CD14-positive monocyte (primary cell): ENCODE measurements at regions not wholly inside any gene's neighbourhood (a gene's known extent, or its start where the extent isn't known, plus 50 kb on each side); places are given as distances from the start of the nearest gene placed in this dataset.

ENCODE experiments used
- DNase-seq, 3 donors: peaks; one replicate each; pipeline ENCODE4 v3.0.0-alpha.2; 2011 to 2022
- H2AFZ ChIP-seq: 2 replicates; pipeline ENCODE4 v1.6.0; 2012; ENCODE audit warnings: mild to moderate bottlenecking, low read depth, low read length, inconsistent platforms; ENCODE audit not compliant: insufficient read depth, poor library complexity, severe bottlenecking
- H3K27ac ChIP-seq, 2 donors: 1 replicate in 1 of 2; 2 replicates in 1 of 2; pipeline ENCODE4 v1.5.1; 2012 to 2013; ENCODE audit warnings: low read length in 2 of 2, control low read depth in 1 of 2, inconsistent platforms in 1 of 2, low read depth in 1 of 2, mild to moderate bottlenecking in 1 of 2
- H3K27me3 ChIP-seq, 2 donors: one replicate each; pipeline versions ENCODE4 v1.6.0 to v1.6.1; 2011 to 2013; ENCODE audit warnings: low read length in 2 of 2; ENCODE audit not compliant: control insufficient read depth in 2 of 2, insufficient read depth in 2 of 2
- H3K36me3 ChIP-seq, 2 donors: replicated peaks in 1 of 2; 1 replicate in 1 of 2; 2 replicates in 1 of 2; pipeline versions ENCODE4 v1.5.1 to v1.6.1; 2012 to 2013; ENCODE audit warnings: low read length in 2 of 2, control low read depth in 1 of 2, inconsistent platforms in 1 of 2, mild to moderate bottlenecking in 1 of 2; ENCODE audit not compliant: insufficient read depth in 2 of 2, control insufficient read depth in 1 of 2
- H3K4me1 ChIP-seq, 2 donors: 1 replicate in 1 of 2; 2 replicates in 1 of 2; pipeline versions ENCODE4 v1.5.1 to v1.6.1; 2012 to 2013; ENCODE audit warnings: low read length in 2 of 2, control low read depth in 1 of 2, inconsistent platforms in 1 of 2, mild to moderate bottlenecking in 1 of 2, moderate library complexity in 1 of 2; ENCODE audit not compliant: insufficient read depth in 2 of 2, control insufficient read depth in 1 of 2
- H3K4me2 ChIP-seq: replicated peaks from 2 replicates; pipeline ENCODE3; 2012; ENCODE audit warnings: low read length, moderate library complexity, mild to moderate bottlenecking; ENCODE audit not compliant: poor library complexity, severe bottlenecking; ENCODE audit errors: extremely low read depth
- H3K4me3 ChIP-seq, 3 experiments: fragments of 200-600 bp in 1 of 3; sonication (generic) in 1 of 3; replicated peaks in 1 of 3; 1 replicate in 2 of 3; 2 replicates in 1 of 3; pipeline ENCODE4 v1.5.1; 2011 to 2013; ENCODE audit warnings: low read length in 3 of 3, mild to moderate bottlenecking in 3 of 3, control low read depth in 2 of 3, low read depth in 2 of 3, inconsistent platforms in 1 of 3, moderate library complexity in 1 of 3
- H3K79me2 ChIP-seq: 2 replicates; pipeline ENCODE4 v1.6.0; 2012; ENCODE audit warnings: mild to moderate bottlenecking, control low read depth, inconsistent platforms, low read length, moderate library complexity; ENCODE audit not compliant: insufficient read depth
- H3K9ac ChIP-seq: 2 replicates; pipeline ENCODE4 v1.6.0; 2017; ENCODE audit warnings: low read length, mild to moderate bottlenecking; ENCODE audit not compliant: insufficient read depth, poor library complexity, severe bottlenecking
- H3K9me3 ChIP-seq, 2 donors: replicated peaks in 1 of 2; 1 replicate in 1 of 2; 2 replicates in 1 of 2; pipeline versions ENCODE4 v1.5.1 to v1.6.1; 2012 to 2013; ENCODE audit warnings: low read length in 2 of 2, control low read depth in 1 of 2; ENCODE audit not compliant: control insufficient read depth in 1 of 2, insufficient read depth in 1 of 2
- H4K20me1 ChIP-seq: 2 replicates; pipeline ENCODE4 v1.6.0; 2012; ENCODE audit warnings: mild to moderate bottlenecking, low read length, control low read depth, moderate library complexity; ENCODE audit not compliant: insufficient read depth
- H3K27ac Mint-ChIP-seq, 7 donors: one replicate each; pipeline ENCODE4 v1.8.0; 2020; ENCODE audit warnings: mild to moderate bottlenecking in 7 of 7, mixed read lengths in 7 of 7, moderate library complexity in 6 of 7, inconsistent platforms in 2 of 7
- H3K27me3 Mint-ChIP-seq, 3 donors: one replicate each; pipeline ENCODE4 v1.8.0; 2021 to 2022; ENCODE audit warnings: low read depth in 3 of 3, mild to moderate bottlenecking in 3 of 3, mixed read lengths in 3 of 3, moderate library complexity in 3 of 3, inconsistent platforms in 1 of 3
- H3K36me3 Mint-ChIP-seq, 2 donors: one replicate each; pipeline ENCODE4 v1.8.0; 2020; ENCODE audit warnings: mixed read lengths in 2 of 2, inconsistent platforms in 1 of 2, mild to moderate bottlenecking in 1 of 2
- H3K4me1 Mint-ChIP-seq: one replicate; pipeline ENCODE4 v1.8.0; 2020; ENCODE audit warnings: mild to moderate bottlenecking, mixed read lengths
- H3K4me3 Mint-ChIP-seq, 2 donors: one replicate each; pipeline ENCODE4 v1.8.0; 2020; ENCODE audit warnings: mild to moderate bottlenecking in 2 of 2, mixed read lengths in 2 of 2, moderate library complexity in 1 of 2
- H3K9me3 Mint-ChIP-seq, 7 donors: one replicate each; pipeline ENCODE4 v1.8.0; 2020 to 2022; ENCODE audit warnings: mixed read lengths in 7 of 7, mild to moderate bottlenecking in 6 of 7, moderate library complexity in 6 of 7, inconsistent platforms in 2 of 7
- CTCF ChIP-seq: fragments of 200-600 bp; IDR thresholded peaks from one replicate; pipeline ENCODE4 v1.8.0; 2022; ENCODE audit warnings: antibody characterized with exemption, mild to moderate bottlenecking
- WGBS: methylation state at CpG from one replicate; pipeline ENCODE4 v1.1.5; 2013; ENCODE audit warnings: missing lambda C conversion rate; ENCODE audit not compliant: insufficient coverage; 5-methylcytosine and 5-hydroxymethylcytosine counted together
- intact Hi-C, 2 donors: fragments of 100-400 bp; cut with micrococcal nuclease; formaldehyde crosslinking; loops; one replicate each; pipeline versions ENCODE4 v1.15.0 to v1.15.1; 2023

GRCh38 chr9:20280330-20280729, 342.0 kb downstream of the MLLT3 start:
- Histone ChIP-seq H3K4me1 (no peaks in the 10 kb centered on the region), H3K9ac (no peak overlapping the region), H3K27me3 (no peaks in the 10 kb centered on the region), H4K20me1 (no peaks in the 10 kb centered on the region), H3K9me3 (peaks cover 4 to 9% of the 10 kb centered on the region in 2 donors), H3K79me2 (no peaks in the 10 kb centered on the region), H2AFZ (no peak overlapping the region), H3K36me3 (no peaks in the 10 kb centered on the region), H3K27ac (no peak overlapping the region), H3K4me3 (no peak overlapping the region), H3K4me2 (no peak overlapping the region)
- intact Hi-C loops: no loop called here
- DNase-seq: no peak
- no peaks in the 10 kb centered on the region for H3K36me3 Mint-ChIP-seq
- H3K4me3 Mint-ChIP-seq: no peak overlapping the region
- H3K4me1 Mint-ChIP-seq: no peaks in the 10 kb centered on the region
- H3K27me3 Mint-ChIP-seq: no peaks in the 10 kb centered on the region
- H3K27ac Mint-ChIP-seq: no peak overlapping the region
- H3K9me3 Mint-ChIP-seq: peaks cover 8 to 25% (median 14%) of the 10 kb centered on the region in 7 donors
- WGBS: 67% methylated on average over 1 of the region's 3 CpGs
- TF ChIP-seq CTCF: no peak

- Histone ChIP-seq H3K36me3 (no peaks in the 10 kb centered on the region), H3K4me2 (no peak overlapping the region), H3K27me3 (no peaks in the 10 kb centered on the region), H3K9me3 (peaks cover 4 to 9% of the 10 kb centered on the region in 2 donors), H3K4me1 (no peaks in the 10 kb centered on the region), H3K4me3 (no peak overlapping the region), H3K9ac (no peak overlapping the region), H2AFZ (no peak overlapping the region), H3K79me2 (no peaks in the 10 kb centered on the region), H4K20me1 (no peaks in the 10 kb centered on the region), H3K27ac (no peak overlapping the region)
- Mint-ChIP-seq H3K9me3 (peaks cover 8 to 28% (median 17%) of the 10 kb centered on the region in 7 donors), H3K27ac (no peak overlapping the region), H3K4me1 (no peaks in the 10 kb centered on the region), H3K4me3 (no peak overlapping the region), H3K27me3 (peaks cover 0 to 2% (median 1%) of the 10 kb centered on the region in 3 donors), H3K36me3 (no peaks in the 10 kb centered on the region)
- no peak for DNase-seq
- intact Hi-C loops: no loop called here
- no CpG with 5 or more reads among the region's 2 CpGs for WGBS
- no peak for TF ChIP-seq CTCF
These were observed 345.5 kb downstream of the MLLT3 start for GRCh38 chr9:20276762-20277161.
